ENCODE measurements at regions not wholly inside any gene's neighbourhood (a gene's known extent, or its start where the extent isn't known, plus 50 kb on each side); places are given as distances from the start of the nearest gene placed in this dataset.

DNA sequence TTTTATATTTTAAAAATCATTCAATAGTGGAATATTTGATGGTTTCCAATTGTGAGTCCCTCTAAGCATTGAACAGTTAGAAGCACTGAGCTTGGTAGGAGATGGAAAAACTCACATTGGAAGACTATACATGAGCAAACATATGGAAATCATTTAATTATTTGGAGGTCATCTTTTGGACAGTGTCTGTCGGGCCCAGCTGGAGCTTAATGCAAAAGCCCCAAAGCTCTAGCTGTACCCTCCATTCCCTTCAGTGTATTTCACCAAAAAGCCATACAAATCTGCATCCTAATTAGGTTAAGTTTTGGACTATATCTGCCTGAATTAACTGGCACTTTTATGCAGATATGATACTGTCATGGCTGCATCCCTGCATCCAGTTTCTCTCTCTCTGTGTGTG, 365.7 kb downstream of the FLRT2 start:
- TF ChIP-seq CTCF (IDR thresholded peaks at IDR 0.05) (no peak), POLR2A (IDR thresholded peaks at IDR 0.05) (no peak)
